Endothelial cell (in vitro differentiated cells): ENCODE measurements at regions not wholly inside any gene's neighbourhood (a gene's known extent, or its start where the extent isn't known, plus 50 kb on each side); places are given as distances from the start of the nearest gene placed in this dataset.

Source experiments
- DNase-seq: peaks from one replicate; pipeline ENCODE4 v3.0.0; 2021; ENCODE audit warnings: low spot score
- H3K27ac Mint-ChIP-seq: one replicate; pipeline ENCODE4 v1.8.0; 2021; ENCODE audit warnings: mixed read lengths, inconsistent platforms; ENCODE audit not compliant: unreplicated experiment
- H3K27me3 Mint-ChIP-seq: one replicate; pipeline ENCODE4 v1.8.0; 2021; ENCODE audit warnings: mild to moderate bottlenecking, moderate library complexity, mixed read lengths, inconsistent platforms; ENCODE audit not compliant: unreplicated experiment
- H3K36me3 Mint-ChIP-seq: one replicate; pipeline ENCODE4 v1.8.0; 2021; ENCODE audit warnings: mild to moderate bottlenecking, low read depth, mixed read lengths, inconsistent platforms; ENCODE audit not compliant: unreplicated experiment
- H3K4me1 Mint-ChIP-seq: one replicate; pipeline ENCODE4 v1.8.0; 2021; ENCODE audit warnings: mild to moderate bottlenecking, mixed read lengths, inconsistent platforms; ENCODE audit not compliant: unreplicated experiment
- H3K4me3 Mint-ChIP-seq: one replicate; pipeline ENCODE4 v1.8.0; 2021; ENCODE audit warnings: mild to moderate bottlenecking, mixed read lengths, inconsistent platforms; ENCODE audit not compliant: unreplicated experiment
- H3K9me3 Mint-ChIP-seq: one replicate; pipeline ENCODE4 v1.8.0; 2021; ENCODE audit warnings: mixed read lengths, inconsistent platforms; ENCODE audit not compliant: unreplicated experiment
- TF ChIP-seq, protein P1 (sequence below): fragments of 200-600 bp; sonication (generic); IDR thresholded peaks from one replicate; pipeline ENCODE4 v1.5.0; 2021; ENCODE audit warnings: antibody characterized with exemption; ENCODE audit not compliant: unreplicated experiment

DNA sequence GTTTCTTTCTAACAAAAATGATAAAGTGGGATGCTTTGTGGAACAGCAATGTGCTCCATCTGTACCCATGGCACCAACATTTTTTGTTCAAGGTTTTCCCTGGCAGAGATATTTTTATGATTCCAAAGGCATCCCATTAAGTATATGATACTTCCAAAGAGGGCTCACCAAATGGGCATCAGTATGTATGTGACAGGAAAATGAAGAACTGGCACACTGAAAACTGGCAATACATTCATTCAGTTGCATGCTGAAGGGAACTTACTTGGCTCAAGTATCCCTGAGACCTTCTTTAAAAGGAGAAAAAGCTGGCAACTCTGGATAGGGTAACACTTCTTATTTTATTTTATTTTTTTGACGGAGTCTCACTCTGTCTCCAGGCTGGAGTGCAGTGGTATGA lies 249.8 kb downstream of the IL20RB start:
- no peaks in the 10 kb centered on the region for H3K9me3 Mint-ChIP-seq
- H3K27ac Mint-ChIP-seq = no peak overlapping the region
- TF ChIP-seq, protein P1, sequence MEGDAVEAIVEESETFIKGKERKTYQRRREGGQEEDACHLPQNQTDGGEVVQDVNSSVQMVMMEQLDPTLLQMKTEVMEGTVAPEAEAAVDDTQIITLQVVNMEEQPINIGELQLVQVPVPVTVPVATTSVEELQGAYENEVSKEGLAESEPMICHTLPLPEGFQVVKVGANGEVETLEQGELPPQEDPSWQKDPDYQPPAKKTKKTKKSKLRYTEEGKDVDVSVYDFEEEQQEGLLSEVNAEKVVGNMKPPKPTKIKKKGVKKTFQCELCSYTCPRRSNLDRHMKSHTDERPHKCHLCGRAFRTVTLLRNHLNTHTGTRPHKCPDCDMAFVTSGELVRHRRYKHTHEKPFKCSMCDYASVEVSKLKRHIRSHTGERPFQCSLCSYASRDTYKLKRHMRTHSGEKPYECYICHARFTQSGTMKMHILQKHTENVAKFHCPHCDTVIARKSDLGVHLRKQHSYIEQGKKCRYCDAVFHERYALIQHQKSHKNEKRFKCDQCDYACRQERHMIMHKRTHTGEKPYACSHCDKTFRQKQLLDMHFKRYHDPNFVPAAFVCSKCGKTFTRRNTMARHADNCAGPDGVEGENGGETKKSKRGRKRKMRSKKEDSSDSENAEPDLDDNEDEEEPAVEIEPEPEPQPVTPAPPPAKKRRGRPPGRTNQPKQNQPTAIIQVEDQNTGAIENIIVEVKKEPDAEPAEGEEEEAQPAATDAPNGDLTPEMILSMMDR = no peak
- H3K36me3 Mint-ChIP-seq = no peaks in the 10 kb centered on the region
- DNase-seq = no peak
- no peaks in the 10 kb centered on the region for H3K27me3 Mint-ChIP-seq
- no peaks in the 10 kb centered on the region for H3K4me1 Mint-ChIP-seq
- no peak overlapping the region for H3K4me3 Mint-ChIP-seq

DNA sequence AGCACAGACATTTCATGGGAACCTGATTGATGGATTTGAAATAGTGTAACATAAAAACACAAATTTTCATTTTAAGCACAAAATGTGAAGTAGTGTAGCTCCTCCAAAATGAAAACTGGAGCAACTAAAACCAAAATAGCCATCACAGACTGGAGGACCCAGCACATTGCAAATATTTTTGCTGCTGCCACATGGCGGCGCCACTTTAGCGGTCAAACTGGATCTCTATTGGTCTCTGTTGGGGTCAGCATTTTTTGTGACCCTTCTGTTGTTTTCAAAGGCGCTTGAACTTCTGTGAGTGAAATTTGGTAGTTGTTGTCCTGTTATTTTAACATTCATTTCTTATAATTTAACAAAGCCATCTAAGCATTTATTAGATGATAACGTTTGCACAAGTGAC lies 259.9 kb downstream of the IL20RB start:
- H3K4me1 Mint-ChIP-seq = no peaks in the 10 kb centered on the region
- H3K4me3 Mint-ChIP-seq = no peak overlapping the region
- no peaks in the 10 kb centered on the region for H3K36me3 Mint-ChIP-seq
- no peaks in the 10 kb centered on the region for H3K9me3 Mint-ChIP-seq
- H3K27me3 Mint-ChIP-seq = peaks cover 2% of the 10 kb centered on the region
- TF ChIP-seq, protein P1 = peak; percentile 74
- peak; percentile 40 for DNase-seq
- no peak overlapping the region for H3K27ac Mint-ChIP-seq

DNA sequence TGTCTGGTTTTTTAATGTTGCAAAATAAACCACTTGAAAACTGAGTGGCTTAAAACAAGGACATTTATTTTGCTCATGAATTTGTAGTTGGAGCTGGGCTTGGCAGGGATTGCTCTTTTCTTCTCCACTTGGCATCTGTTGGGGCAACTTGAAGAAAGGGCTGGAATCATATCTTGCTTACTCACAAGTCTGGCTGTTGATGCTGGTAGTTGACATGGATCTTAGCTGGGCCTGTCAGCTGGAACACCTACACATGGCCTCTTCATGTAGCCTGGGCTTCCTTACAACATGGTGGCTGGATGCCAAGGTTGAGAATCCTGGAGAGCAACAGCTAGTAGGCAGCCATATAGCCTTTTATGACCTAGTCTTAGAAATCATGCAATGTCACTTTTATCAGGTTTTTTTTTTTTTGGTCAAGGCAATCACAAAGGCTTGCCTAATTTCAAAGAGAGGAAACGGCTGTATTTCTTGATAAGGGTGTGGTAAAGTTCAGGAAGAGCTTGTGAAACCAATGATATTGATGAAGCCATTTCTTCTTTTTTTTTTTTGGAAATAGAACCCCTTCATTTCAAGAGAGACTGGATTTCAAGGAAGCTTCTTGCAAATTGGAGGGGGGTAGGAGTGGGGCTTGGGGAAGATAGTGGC lies 262.1 kb downstream of the IL20RB start:
- DNase-seq = no peak
- Mint-ChIP-seq H3K36me3 (no peaks in the 10 kb centered on the region), H3K9me3 (no peaks in the 10 kb centered on the region), H3K4me1 (no peaks in the 10 kb centered on the region), H3K4me3 (no peak overlapping the region), H3K27ac (no peak overlapping the region), H3K27me3 (peaks cover 2% of the 10 kb centered on the region)
- TF ChIP-seq, protein P1 = no peak

DNA sequence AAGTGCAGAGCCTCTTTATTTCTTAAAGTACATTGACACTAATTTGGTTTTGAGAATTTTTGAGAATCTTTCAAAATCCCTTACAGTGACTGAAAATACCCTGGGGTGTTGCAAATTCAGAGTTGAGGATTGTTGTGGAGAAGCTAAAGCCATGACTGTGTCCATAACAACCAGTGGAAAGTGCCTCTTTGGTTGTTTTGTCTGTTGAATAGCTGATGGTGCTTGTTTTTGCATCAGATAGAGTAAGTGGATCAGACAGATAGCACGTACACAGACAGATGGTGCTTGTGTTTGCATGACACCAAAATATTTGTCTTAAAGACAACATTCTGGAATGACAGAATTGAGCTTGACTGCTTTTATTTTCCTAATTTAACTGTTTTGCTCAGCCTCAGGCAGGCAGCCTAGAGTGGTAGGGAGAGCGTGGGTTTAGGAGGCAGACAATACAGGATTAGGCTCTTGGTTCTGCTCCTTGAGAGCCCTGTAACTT lies 265.0 kb downstream of the IL20RB start:
- H3K4me1 Mint-ChIP-seq = no peaks in the 10 kb centered on the region
- H3K36me3 Mint-ChIP-seq = no peaks in the 10 kb centered on the region
- no peak for DNase-seq
- no peak overlapping the region for H3K4me3 Mint-ChIP-seq
- H3K27ac Mint-ChIP-seq = no peak overlapping the region
- TF ChIP-seq, protein P1 = no peak
- peaks cover 2% of the 10 kb centered on the region for H3K27me3 Mint-ChIP-seq
- no peaks in the 10 kb centered on the region for H3K9me3 Mint-ChIP-seq

DNA sequence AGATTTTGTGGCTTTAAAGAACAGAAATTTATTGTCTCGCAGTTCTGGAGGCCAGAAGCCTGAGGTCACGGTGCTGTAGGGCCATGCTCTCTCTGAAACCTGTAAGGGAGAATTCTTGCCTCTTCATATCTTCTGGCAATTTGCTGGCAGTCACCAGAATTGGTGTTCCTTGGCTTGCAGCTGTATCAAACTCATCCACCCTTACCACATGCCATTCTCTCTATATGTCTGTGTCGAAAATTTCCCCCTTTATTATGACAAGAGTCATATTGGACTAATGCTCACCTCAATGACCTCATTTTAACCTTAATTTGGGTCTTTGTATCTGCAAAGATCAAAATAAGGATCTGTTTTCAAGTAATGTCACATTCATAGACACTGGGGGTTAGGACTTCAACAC lies 266.7 kb downstream of the IL20RB start:
- Mint-ChIP-seq H3K4me3 (no peak overlapping the region), H3K36me3 (no peaks in the 10 kb centered on the region), H3K27me3 (peaks cover 2% of the 10 kb centered on the region), H3K9me3 (no peaks in the 10 kb centered on the region), H3K4me1 (no peaks in the 10 kb centered on the region), H3K27ac (no peak overlapping the region)
- TF ChIP-seq, protein P1 = no peak
- no peak for DNase-seq
